ENCODE measurements at regions not wholly inside any gene's neighbourhood (a gene's known extent, or its start where the extent isn't known, plus 50 kb on each side); places are given as distances from the start of the nearest gene placed in this dataset.

GRCh38 chr6:22631091-22631490 is 61.7 kb downstream of the HDGFL1 start (continued):
- no peak for TF ChIP-seq HMGXB4 (CRISPR knock-in tag; IDR thresholded peaks at IDR 0.05; ENCODE audit: borderline replicate concordance)
- TF ChIP-seq BHLHE40 (IDR thresholded peaks at IDR 0.05; ENCODE audit: low read depth, low read length), result no peak
- TF ChIP-seq RNF2 (IDR thresholded peaks at IDR 0.05; ENCODE audit: borderline replicate concordance, low read depth), result no peak
- TF ChIP-seq KDM5A (IDR thresholded peaks at IDR 0.05), result no peak
- TF ChIP-seq RAD21 (conservative IDR thresholded peaks at IDR 0.05 in 1 of 2, IDR thresholded peaks at IDR 0.05 in 1 of 2), result no peak

- TF ChIP-seq POLR2AphosphoS2 (conservative IDR thresholded peaks at IDR 0.05; ENCODE audit: low read length) (no peak), NFE2L2 (conservative IDR thresholded peaks at IDR 0.05; ENCODE audit: low read length) (no peak), CHD4 (IDR thresholded peaks at IDR 0.05; ENCODE audit: borderline replicate concordance) (no peak), ZSCAN20 (CRISPR knock-in tag; IDR thresholded peaks at IDR 0.05) (no peak), POLR2A (IDR thresholded peaks at IDR 0.05; ENCODE audit: low read length) (no peak), HOXA7 (CRISPR knock-in tag; IDR thresholded peaks at IDR 0.05) (no peak), PHF8 (IDR thresholded peaks at IDR 0.05; ENCODE audit: borderline replicate concordance, low read depth) (no peak), RNF2 (IDR thresholded peaks at IDR 0.05; ENCODE audit: borderline replicate concordance, low read depth) (no peak), TP53 (CRISPR knock-in tag; IDR thresholded peaks at IDR 0.05) (no peak), HOXB5 (CRISPR knock-in tag; IDR thresholded peaks at IDR 0.05) (no peak), HES2 (IDR thresholded peaks at IDR 0.05) (no peak), MAZ (IDR thresholded peaks at IDR 0.05; ENCODE audit: borderline replicate concordance, low read depth, low read length) (no peak), BHLHE40 (IDR thresholded peaks at IDR 0.05; ENCODE audit: low read depth, low read length) (no peak), NPAS2 (CRISPR knock-in tag; IDR thresholded peaks at IDR 0.05; ENCODE audit: borderline replicate concordance) (no peak), E2F6 (IDR thresholded peaks at IDR 0.05; ENCODE audit: borderline replicate concordance, low read depth) (no peak), HMGXB4 (CRISPR knock-in tag; IDR thresholded peaks at IDR 0.05; ENCODE audit: borderline replicate concordance) (no peak), FOSL2 (IDR thresholded peaks at IDR 0.05) (no peak), FOSL2 (CRISPR knock-in tag; IDR thresholded peaks at IDR 0.05) (no peak), ATOH8 (CRISPR knock-in tag; IDR thresholded peaks at IDR 0.05; ENCODE audit: low read depth) (no peak)
- H3K4me1 ChIP-seq, result no peaks in the 10 kb centered on the region
- DNase-seq (ENCODE audit: low read depth in 1 of 2, low spot score in 1 of 2) (no peak), FAIRE-seq (no peak), ATAC-seq (no peak)
- no peak overlapping the region for H3K4me3 ChIP-seq
- ChIA-PET POLR2A (no interaction called here), CTCF (no interaction called here)
- H3K27ac ChIP-seq, result no peak overlapping the region
- WGBS (ENCODE audit: missing lambda C conversion rate), result 71% methylated on average over 2 of the region's 2 CpGs
- H3K4me2 ChIP-seq, result no peak overlapping the region
- no peaks in the 10 kb centered on the region for H3K9me3 ChIP-seq
Observed at GRCh38 chr6:22632581-22633145, 63.3 kb downstream of the HDGFL1 start.

All from A549 (cell line).